GM12801 (cell line): ENCODE measurements at regions not wholly inside any gene's neighbourhood (a gene's known extent, or its start where the extent isn't known, plus 50 kb on each side); places are given as distances from the start of the nearest gene placed in this dataset.

Experiments
- CTCF ChIP-seq: IDR thresholded peaks from one replicate; pipeline ENCODE4 v1.5.1; 2011; ENCODE audit warnings: control low read depth; ENCODE audit not compliant: insufficient read length; ENCODE audit errors: extremely low read depth

- TF ChIP-seq CTCF, result no peak
Measured at GRCh38 chr6:85278466-85279035, 171.3 kb upstream of the NT5E start.

GRCh38 chr6:85275338-85275985 lies 174.4 kb upstream of the NT5E start:
- no peak for TF ChIP-seq CTCF

GRCh38 chr6:85273870-85274269 lies 176.0 kb upstream of the NT5E start:
- no peak for TF ChIP-seq CTCF

- TF ChIP-seq CTCF, result no peak
Measured at GRCh38 chr6:85273046-85273445, 176.8 kb upstream of the NT5E start.

GRCh38 chr6:85272592-85272991 lies 177.3 kb upstream of the NT5E start:
- TF ChIP-seq CTCF, result no peak

- no peak for TF ChIP-seq CTCF
Measured at GRCh38 chr6:85262621-85263020, 187.3 kb upstream of the NT5E start.

- no peak for TF ChIP-seq CTCF
Measured at GRCh38 chr6:85261271-85261670, 188.6 kb upstream of the NT5E start.
